Brain microvascular endothelial cell (primary cell): ENCODE measurements at regions not wholly inside any gene's neighbourhood (a gene's known extent, or its start where the extent isn't known, plus 50 kb on each side); places are given as distances from the start of the nearest gene placed in this dataset.

Experiments used
- DNase-seq: peaks from one replicate; pipeline ENCODE4 v3.0.0-alpha.2; 2020
- H3K27ac ChIP-seq: fragments of 250-450 bp; sonication (Bioruptor Pico); 2 replicates; pipeline ENCODE4 v1.5.1; 2020; ENCODE audit warnings: mild to moderate bottlenecking, moderate library complexity
- H3K27me3 ChIP-seq: fragments of 250-450 bp; sonication (Bioruptor Pico); replicated peaks from 2 replicates; pipeline ENCODE4 v1.5.1; 2020; ENCODE audit warnings: mild to moderate bottlenecking
- H3K36me3 ChIP-seq: fragments of 250-450 bp; sonication (Bioruptor Pico); replicated peaks from 2 replicates; pipeline ENCODE4 v1.5.1; 2020; ENCODE audit warnings: mild to moderate bottlenecking
- H3K4me3 ChIP-seq: 2 replicates; pipeline ENCODE4 v1.5.1; 2011; ENCODE audit warnings: low read depth, mild to moderate bottlenecking, control low read depth, low read length, moderate library complexity
- in situ Hi-C: cut with HindIII; loops from 2 replicates; pipeline ENCODE4 v1.10.0; 2017; ENCODE audit warnings: low sequenced_read_pairs, low pct_ligation_motif_present
- TF ChIP-seq, protein P1 (sequence below): IDR thresholded peaks from 2 replicates; pipeline ENCODE4 v1.5.1; 2011; ENCODE audit warnings: low read depth, mild to moderate bottlenecking, moderate library complexity, low read length, control low read depth, inconsistent platforms; ENCODE audit errors: missing control alignments

DNA sequence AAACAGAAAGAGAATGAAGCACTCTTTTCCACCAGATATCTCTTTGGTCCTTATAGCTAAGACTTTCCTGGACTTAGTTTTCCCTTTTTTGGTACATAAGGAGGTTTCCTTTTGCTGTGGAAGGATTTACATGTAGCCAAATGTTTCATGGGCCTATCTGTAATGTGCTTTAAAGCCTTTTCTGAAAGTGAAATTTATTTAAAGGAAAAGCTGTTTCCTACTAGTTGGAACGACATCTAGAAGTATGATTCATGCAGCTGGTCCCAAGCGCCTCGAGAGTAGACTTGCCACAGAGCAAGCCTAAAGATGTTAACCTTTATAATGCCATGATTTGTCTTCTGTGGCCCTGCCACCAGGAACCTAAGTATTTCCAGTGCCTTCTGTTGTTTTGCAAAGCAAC, 390.3 kb downstream of the DLEU7 start:
- H3K27ac ChIP-seq, result no peak overlapping the region
- TF ChIP-seq, protein P1, sequence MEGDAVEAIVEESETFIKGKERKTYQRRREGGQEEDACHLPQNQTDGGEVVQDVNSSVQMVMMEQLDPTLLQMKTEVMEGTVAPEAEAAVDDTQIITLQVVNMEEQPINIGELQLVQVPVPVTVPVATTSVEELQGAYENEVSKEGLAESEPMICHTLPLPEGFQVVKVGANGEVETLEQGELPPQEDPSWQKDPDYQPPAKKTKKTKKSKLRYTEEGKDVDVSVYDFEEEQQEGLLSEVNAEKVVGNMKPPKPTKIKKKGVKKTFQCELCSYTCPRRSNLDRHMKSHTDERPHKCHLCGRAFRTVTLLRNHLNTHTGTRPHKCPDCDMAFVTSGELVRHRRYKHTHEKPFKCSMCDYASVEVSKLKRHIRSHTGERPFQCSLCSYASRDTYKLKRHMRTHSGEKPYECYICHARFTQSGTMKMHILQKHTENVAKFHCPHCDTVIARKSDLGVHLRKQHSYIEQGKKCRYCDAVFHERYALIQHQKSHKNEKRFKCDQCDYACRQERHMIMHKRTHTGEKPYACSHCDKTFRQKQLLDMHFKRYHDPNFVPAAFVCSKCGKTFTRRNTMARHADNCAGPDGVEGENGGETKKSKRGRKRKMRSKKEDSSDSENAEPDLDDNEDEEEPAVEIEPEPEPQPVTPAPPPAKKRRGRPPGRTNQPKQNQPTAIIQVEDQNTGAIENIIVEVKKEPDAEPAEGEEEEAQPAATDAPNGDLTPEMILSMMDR, result no peak
- in situ Hi-C loops, result no loop called here
- H3K4me3 ChIP-seq, result no peak overlapping the region
- no peak for DNase-seq
- H3K36me3 ChIP-seq, result no peaks in the 10 kb centered on the region
- no peaks in the 10 kb centered on the region for H3K27me3 ChIP-seq

DNA sequence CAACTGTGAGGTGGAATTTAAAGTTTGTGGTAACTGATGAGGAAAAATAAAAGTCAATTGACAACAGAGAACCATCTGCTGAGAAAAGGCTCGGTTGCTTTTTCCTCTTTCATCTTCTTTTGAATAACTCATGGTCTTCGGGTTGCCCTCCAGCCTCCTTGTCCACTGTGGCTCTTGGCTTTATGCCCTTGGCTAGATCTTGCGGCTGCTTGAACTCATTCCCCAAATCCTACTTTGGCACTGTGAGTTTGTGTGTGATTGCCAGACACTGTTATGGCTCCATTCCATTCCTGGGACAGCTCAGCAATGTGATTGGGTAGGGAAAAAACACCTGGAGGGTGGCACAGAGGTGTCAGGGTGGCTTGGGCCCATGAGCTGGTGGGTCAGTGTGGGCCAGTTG, 387.4 kb downstream of the DLEU7 start:
- in situ Hi-C loops, result no loop called here
- DNase-seq, result no peak

DNA sequence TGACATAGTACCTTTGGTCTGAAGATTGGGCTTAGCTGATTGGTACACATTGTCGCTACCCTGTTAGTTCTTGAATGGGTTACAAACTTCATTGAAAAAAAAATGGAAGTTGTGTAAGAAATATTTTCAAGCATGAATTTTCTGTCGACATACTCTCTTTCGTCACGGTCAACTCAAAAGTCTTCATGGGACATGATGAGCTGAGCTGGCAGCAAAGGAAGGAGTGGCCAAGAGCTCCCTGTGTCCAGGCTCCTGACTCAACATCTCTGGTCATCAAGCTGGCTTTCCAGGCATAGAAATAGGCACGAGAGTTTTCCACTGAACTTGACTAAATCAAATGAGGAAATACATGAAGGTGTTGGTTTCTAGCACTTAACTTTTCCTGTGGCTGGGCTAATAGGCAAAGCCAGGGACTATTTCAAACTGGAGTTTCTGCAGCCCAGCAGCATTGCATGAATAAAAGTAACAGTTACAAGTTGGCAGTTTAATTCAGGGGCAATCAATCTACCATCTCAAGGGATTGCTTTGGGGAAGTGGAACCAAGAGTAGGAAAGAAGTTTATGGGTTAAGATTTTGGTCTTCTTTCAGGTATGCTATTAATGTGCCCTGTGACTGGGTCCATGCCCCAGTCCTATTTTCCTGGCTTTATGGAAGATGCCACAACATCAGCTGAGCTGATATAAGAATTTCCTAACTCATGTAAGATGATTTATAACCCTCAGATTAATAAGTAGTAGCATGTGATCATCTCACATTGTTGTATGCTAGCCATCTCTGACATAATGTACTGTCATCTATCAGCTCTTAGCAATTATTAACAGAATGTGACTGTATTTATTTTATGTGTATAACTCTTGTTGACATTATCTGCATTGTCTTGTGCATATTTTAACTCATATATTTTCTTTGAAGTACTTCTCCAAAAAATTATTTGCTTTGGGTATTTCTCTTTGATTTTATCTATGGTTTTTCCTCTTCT, 385.8 kb downstream of the DLEU7 start:
- in situ Hi-C loops, result no loop called here
- H3K27ac ChIP-seq, result no peak overlapping the region
- TF ChIP-seq, protein P1, result no peak
- no peaks in the 10 kb centered on the region for H3K27me3 ChIP-seq
- no peak for DNase-seq
- H3K4me3 ChIP-seq, result no peak overlapping the region
- no peaks in the 10 kb centered on the region for H3K36me3 ChIP-seq

More for the DNA sequence above, 387.4 kb downstream of the DLEU7 start:
- Histone ChIP-seq H3K36me3 (no peaks in the 10 kb centered on the region), H3K27me3 (no peaks in the 10 kb centered on the region), H3K27ac (no peak overlapping the region), H3K4me3 (no peak overlapping the region)
- TF ChIP-seq, protein P1, result no peak

DNA sequence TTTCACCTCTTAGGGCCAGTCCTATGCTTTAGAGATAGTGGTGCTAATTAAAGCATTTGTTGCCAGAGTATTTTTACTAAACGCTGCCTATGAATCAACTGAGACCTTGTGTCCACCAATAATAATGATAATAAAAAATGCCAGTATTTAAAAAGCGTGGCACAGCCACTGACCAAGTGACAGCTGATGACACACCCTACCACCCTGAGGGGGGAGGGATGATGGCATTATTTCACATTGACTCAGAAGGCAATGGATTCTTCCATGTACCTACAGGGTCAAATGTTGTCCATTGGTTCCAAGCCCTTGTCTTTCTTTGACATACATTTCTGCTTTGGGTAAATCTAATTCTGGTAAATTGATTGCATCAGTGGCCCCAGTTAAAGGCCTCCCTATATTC, 384.4 kb downstream of the DLEU7 start:
- TF ChIP-seq, protein P1, result no peak
- Histone ChIP-seq H3K36me3 (no peaks in the 10 kb centered on the region), H3K4me3 (no peak overlapping the region), H3K27me3 (no peaks in the 10 kb centered on the region), H3K27ac (no peak overlapping the region)
- DNase-seq, result no peak
- in situ Hi-C loops, result no loop called here

DNA sequence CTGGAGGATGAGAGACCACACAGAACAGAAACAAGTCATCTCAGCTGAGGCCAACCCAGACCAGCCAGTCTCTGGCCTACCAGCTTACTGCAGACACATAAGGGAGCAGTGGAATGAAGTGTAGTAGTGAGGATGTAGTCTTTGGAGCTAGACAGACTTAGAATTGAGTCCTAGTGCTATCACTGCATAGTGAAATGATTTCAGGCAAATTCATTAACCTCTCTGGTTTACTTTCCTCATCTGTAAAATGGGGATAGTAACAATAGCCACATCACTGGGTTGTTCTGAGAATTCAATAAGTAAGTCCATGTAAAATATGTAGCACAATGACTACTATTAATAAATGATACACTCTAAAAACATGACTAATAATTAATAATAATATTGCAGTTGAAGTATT, 383.8 kb downstream of the DLEU7 start:
- no peak overlapping the region for H3K4me3 ChIP-seq
- no peak for DNase-seq
- TF ChIP-seq, protein P1, result no peak
- H3K27ac ChIP-seq, result no peak overlapping the region
- in situ Hi-C loops, result no loop called here
- no peaks in the 10 kb centered on the region for H3K36me3 ChIP-seq
- H3K27me3 ChIP-seq, result no peaks in the 10 kb centered on the region

DNA sequence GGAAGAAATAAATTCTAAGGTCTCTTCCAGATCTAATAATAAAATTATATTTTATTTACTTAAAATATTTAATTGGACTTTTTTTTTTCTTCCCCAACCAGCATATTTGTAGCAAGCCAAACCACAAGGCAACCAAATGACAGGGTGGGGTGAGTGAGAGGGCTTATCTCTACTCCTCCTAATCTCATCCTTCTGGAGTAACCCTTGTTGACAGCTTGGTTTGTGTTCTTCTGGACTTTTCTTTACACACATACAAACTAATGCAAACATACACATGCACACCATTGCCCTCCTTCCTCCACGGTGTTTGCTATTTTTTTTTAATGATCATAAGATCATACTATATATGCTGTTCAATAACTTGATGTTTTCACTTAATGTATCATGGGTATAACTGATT, 383.1 kb downstream of the DLEU7 start:
- H3K4me3 ChIP-seq, result no peak overlapping the region
- TF ChIP-seq, protein P1, result no peak
- no peaks in the 10 kb centered on the region for H3K36me3 ChIP-seq
- no peaks in the 10 kb centered on the region for H3K27me3 ChIP-seq
- H3K27ac ChIP-seq, result no peak overlapping the region
- no peak for DNase-seq
- in situ Hi-C loops, result no loop called here
